ENCODE measurements at regions not wholly inside any gene's neighbourhood (a gene's known extent, or its start where the extent isn't known, plus 50 kb on each side); places are given as distances from the start of the nearest gene placed in this dataset.
"Not testable (repeated sequence)": the region's sequence is repeated elsewhere in the genome, so short reads cannot be mapped to it uniquely, and the experiment has no call there.

GRCh38 chr3:171974986-171975837, 64.2 kb upstream of the FNDC3B start:
- in situ Hi-C loops (cut with HindIII; ENCODE audit: low pct_ligation_motif_present, low pct_unique_long_range_greater_than_20kb, low sequenced_read_pairs): no loop called here

GRCh38 chr3:171976526-171976925, 62.9 kb upstream of the FNDC3B start:
- DNase-seq: no peak
- in situ Hi-C loops (cut with HindIII; ENCODE audit: low pct_ligation_motif_present, low pct_unique_long_range_greater_than_20kb, low sequenced_read_pairs): no loop called here

More at GRCh38 chr3:171974986-171975837, 64.2 kb upstream of the FNDC3B start:
- no peak for DNase-seq

- in situ Hi-C loops (cut with HindIII; ENCODE audit: low pct_ligation_motif_present, low pct_unique_long_range_greater_than_20kb, low sequenced_read_pairs): no loop called here
Observed at GRCh38 chr3:171977441-171977840, 61.9 kb upstream of the FNDC3B start.

GRCh38 chr3:171977860-171978259, 61.5 kb upstream of the FNDC3B start:
- in situ Hi-C loops (cut with HindIII; ENCODE audit: low pct_ligation_motif_present, low pct_unique_long_range_greater_than_20kb, low sequenced_read_pairs): no loop called here
- no peak for DNase-seq

More at GRCh38 chr3:171977441-171977840, 61.9 kb upstream of the FNDC3B start:
- no peak for DNase-seq

- in situ Hi-C loops (cut with HindIII; ENCODE audit: low pct_ligation_motif_present, low pct_unique_long_range_greater_than_20kb, low sequenced_read_pairs): no loop called here
Observed at GRCh38 chr3:171978390-171978789, 61.0 kb upstream of the FNDC3B start.

GRCh38 chr3:171979081-171979480, 60.3 kb upstream of the FNDC3B start:
- DNase-seq: no peak
- in situ Hi-C loops (cut with HindIII; ENCODE audit: low pct_ligation_motif_present, low pct_unique_long_range_greater_than_20kb, low sequenced_read_pairs): no loop called here

More at GRCh38 chr3:171978390-171978789, 61.0 kb upstream of the FNDC3B start:
- DNase-seq: no peak

- no peak for DNase-seq
- in situ Hi-C loops (cut with HindIII; ENCODE audit: low pct_ligation_motif_present, low pct_unique_long_range_greater_than_20kb, low sequenced_read_pairs): no loop called here
Observed at GRCh38 chr3:171980578-171981270, 58.7 kb upstream of the FNDC3B start.

GRCh38 chr3:171981271-171981605, 58.1 kb upstream of the FNDC3B start:
- in situ Hi-C loops (cut with HindIII; ENCODE audit: low pct_ligation_motif_present, low pct_unique_long_range_greater_than_20kb, low sequenced_read_pairs): no loop called here
- DNase-seq: no peak

GRCh38 chr3:171982828-171983227, 56.5 kb upstream of the FNDC3B start:
- DNase-seq: no peak
- in situ Hi-C loops (cut with HindIII; ENCODE audit: low pct_ligation_motif_present, low pct_unique_long_range_greater_than_20kb, low sequenced_read_pairs): no loop called here

GRCh38 chr3:171983685-171984084, 55.7 kb upstream of the FNDC3B start:
- in situ Hi-C loops (cut with HindIII; ENCODE audit: low pct_ligation_motif_present, low pct_unique_long_range_greater_than_20kb, low sequenced_read_pairs); DNase-seq: not testable (repeated sequence)

GRCh38 chr3:171984883-171985282, 54.5 kb upstream of the FNDC3B start:
- in situ Hi-C loops (cut with HindIII; ENCODE audit: low pct_ligation_motif_present, low pct_unique_long_range_greater_than_20kb, low sequenced_read_pairs): no loop called here
- DNase-seq: no peak

- DNase-seq: no peak
- in situ Hi-C loops (cut with HindIII; ENCODE audit: low pct_ligation_motif_present, low pct_unique_long_range_greater_than_20kb, low sequenced_read_pairs): no loop called here
Observed at GRCh38 chr3:171986176-171986575, 53.2 kb upstream of the FNDC3B start.

- in situ Hi-C loops (cut with HindIII; ENCODE audit: low pct_ligation_motif_present, low pct_unique_long_range_greater_than_20kb, low sequenced_read_pairs): no loop called here
- DNase-seq: no peak
Observed at GRCh38 chr3:171986757-171987518, 52.4 kb upstream of the FNDC3B start.
